ENCODE measurements at regions not wholly inside any gene's neighbourhood (a gene's known extent, or its start where the extent isn't known, plus 50 kb on each side); places are given as distances from the start of the nearest gene placed in this dataset.
"Not testable (repeated sequence)": the region's sequence is repeated elsewhere in the genome, so short reads cannot be mapped to it uniquely, and the experiment has no call there.

GRCh38 chr7:91780521-91780920 lies 100.0 kb downstream of the MTERF1 start:
- DNase-seq (ENCODE audit: low read depth) = no peak

DNA sequence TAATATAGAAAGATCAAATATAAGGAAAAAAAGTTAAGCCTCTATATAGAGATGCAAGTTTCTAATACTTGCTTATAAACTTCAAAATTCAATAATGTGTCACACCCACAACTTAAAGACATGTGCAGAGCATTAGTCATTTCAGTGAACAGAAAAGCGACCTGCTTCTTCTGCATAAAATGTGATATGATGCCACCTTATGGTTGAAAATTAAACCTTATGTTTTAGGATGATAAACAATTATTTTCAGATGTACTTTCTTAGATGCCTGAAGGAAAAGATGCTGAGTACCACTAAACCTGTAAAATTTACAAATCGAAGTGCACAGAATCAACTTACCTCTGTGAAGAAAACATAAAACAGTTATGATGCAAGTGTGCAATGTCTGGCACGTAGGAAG lies 96.0 kb downstream of the MTERF1 start:
- peak; percentile 22 for DNase-seq (ENCODE audit: low read depth)

- DNase-seq (ENCODE audit: low read depth) = no peak
These were observed 92.6 kb downstream of the MTERF1 start for GRCh38 chr7:91787931-91788330.

GRCh38 chr7:91789086-91789485 lies 91.4 kb downstream of the MTERF1 start:
- DNase-seq (ENCODE audit: low read depth) = no peak

GRCh38 chr7:91789558-91789957 lies 90.9 kb downstream of the MTERF1 start:
- no peak for DNase-seq (ENCODE audit: low read depth)

GRCh38 chr7:91790646-91791045 lies 89.9 kb downstream of the MTERF1 start:
- not testable (repeated sequence) for DNase-seq (ENCODE audit: low read depth)

DNA sequence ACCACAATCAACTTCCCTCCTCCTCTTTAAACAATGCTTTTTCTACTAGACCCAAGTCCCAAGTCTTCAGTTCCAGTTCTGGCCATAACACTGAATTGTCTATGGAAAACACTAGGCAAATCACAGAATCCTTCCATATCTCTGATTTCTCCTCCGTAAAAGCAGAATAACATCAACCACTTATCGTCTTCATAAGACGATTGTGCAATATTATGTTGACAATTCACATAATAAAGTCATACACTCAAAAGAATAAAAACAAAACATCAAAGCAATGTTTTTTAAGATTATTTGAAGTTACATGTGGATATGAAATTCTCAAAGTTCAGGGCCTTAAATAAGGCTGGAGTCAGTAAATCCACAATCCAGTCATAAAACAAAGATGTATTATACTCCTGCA lies 84.4 kb downstream of the MTERF1 start:
- no peak for DNase-seq (ENCODE audit: low read depth)

DNA sequence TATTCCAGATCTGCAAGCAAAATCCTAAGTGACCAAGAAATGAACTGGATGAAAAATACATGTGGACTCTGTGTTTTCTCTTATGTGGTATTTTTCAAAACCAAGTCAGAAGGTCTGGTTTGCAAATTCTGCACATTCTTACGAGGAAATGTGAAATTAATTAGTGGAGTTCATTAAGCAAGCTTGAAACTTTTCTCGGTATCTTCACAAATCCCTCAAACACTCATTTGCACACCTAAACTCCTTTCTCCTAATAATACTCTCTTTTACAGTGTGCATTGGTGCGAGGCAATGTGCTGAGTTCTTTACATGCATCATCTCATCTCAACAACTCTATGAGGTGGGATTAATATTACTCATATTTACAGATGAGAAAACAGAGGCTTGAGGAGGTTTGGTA lies 82.1 kb downstream of the MTERF1 start:
- DNase-seq (ENCODE audit: low read depth) = no peak

DNA sequence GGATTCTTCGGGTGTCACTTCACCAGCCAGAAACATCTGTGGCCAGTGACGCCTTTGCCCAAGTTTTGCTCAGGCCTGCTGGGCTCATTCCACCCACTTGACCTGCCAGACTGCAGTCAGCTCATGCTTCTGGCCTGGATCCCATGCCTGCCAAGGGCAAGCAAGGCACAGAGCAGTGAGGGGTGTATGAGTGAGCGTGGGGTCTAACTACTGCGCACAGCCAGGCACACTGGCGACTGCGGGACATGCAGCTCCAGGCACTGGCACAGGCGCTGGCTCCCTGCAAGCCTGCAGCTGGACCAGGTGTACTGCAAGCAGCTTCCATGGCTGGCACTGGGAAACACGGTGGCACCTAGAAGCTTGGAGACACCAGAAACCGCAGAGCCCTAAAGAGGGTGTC lies 80.1 kb downstream of the MTERF1 start:
- no peak for DNase-seq (ENCODE audit: low read depth)

GRCh38 chr7:91801331-91801983 lies 79.0 kb downstream of the MTERF1 start:
- no peak for DNase-seq (ENCODE audit: low read depth)

DNA sequence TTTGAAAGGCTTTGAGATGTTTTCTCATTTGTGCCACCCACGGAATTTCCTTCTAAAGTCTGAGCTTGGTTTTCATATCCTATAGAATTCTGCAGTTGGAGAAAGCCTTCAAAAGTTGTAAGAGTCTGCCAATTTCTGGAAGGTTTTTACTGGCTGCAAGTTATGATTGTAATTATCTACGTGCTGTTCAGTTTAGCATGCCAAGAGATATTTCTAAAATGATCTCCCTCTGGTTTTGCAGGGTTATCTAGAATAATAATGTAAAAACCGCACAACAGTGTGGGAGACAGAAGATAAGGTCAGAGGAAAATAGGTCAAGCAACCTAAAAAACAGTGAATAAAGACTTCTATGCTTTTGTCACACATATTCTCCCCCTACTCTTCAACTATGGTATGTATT lies 69.3 kb downstream of the MTERF1 start:
- no peak for DNase-seq (ENCODE audit: low read depth)

GRCh38 chr7:91811641-91812040 lies 68.9 kb downstream of the MTERF1 start:
- no peak for DNase-seq (ENCODE audit: low read depth)

DNA sequence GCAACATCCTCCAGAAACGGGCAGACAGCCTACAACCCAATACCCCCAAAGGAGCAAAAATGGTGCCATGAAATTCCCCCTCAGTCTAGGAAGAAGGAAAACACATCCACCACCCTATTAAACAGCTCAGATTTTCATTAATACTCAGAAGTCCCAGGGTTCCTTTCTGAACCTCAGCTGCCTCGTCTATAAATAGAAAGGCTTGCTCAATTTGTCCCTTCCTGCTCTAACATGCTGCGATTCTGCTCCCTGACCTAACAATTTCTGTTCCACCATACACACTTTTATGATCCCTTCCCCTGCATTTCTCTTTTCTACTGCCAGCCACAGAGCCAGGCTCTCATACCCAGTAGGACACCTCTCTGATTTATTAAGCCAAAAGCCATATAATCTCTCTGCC lies 68.1 kb downstream of the MTERF1 start:
- no peak for DNase-seq (ENCODE audit: low read depth)

DNA sequence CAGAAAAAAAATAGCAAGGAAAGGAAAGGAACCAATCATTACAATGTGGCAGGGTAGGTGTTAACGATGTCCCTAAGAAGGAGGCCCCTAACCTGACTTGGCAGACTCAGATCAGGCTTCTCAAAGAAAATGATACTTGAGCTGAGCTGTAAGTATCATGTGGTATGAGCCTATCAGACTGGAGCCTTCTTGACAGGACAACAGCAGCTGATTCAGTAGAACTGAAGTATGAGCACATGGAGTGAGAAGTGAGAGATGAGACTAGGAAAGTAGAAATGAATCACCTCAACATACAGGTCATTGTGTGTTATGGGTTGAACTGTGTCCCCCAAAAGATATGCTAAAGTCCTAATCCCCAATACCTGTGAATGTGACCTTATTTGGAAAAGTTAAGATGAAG lies 66.3 kb downstream of the MTERF1 start:
- DNase-seq (ENCODE audit: low read depth) = no peak
